OCI-LY3 (cell line): ENCODE measurements at regions not wholly inside any gene's neighbourhood (a gene's known extent, or its start where the extent isn't known, plus 50 kb on each side); places are given as distances from the start of the nearest gene placed in this dataset.

Source experiments
- H2AFZ ChIP-seq: fragments of 200-600, 300-600 bp; shearing (Covaris generic); 2 replicates; pipeline ENCODE4 v1.6.0; 2014; ENCODE audit warnings: antibody characterized with exemption, low read depth, low read length
- H3K27ac ChIP-seq: fragments of 200-600, 300-600 bp; sonication (generic); 2 replicates; pipeline ENCODE4 v1.5.1; 2014; ENCODE audit warnings: mild to moderate bottlenecking, low read length, moderate library complexity, mixed read lengths
- H3K27me3 ChIP-seq: fragments of 200-600, 300-600 bp; sonication (generic); 2 replicates; pipeline ENCODE4 v1.6.1; 2014; ENCODE audit warnings: low read depth, low read length, mixed read lengths
- H3K36me3 ChIP-seq: fragments of 200-600, 300-600 bp; sonication (generic); replicated peaks from 2 replicates; pipeline ENCODE3; 2014; ENCODE audit warnings: low read depth, low read length, mixed read lengths
- H3K4me1 ChIP-seq: fragments of 300-600, 200-600 bp; sonication (generic); 2 replicates; pipeline ENCODE4 v1.6.1; 2014; ENCODE audit warnings: low read length, mixed read lengths
- H3K4me2 ChIP-seq: fragments of 200-600, 300-600 bp; sonication (generic); 2 replicates; pipeline ENCODE4 v1.6.1; 2014; ENCODE audit warnings: low read length, mixed read lengths
- H3K4me3 ChIP-seq: fragments of 300-600, 200-600 bp; sonication (generic); 2 replicates; pipeline ENCODE4 v1.5.1; 2014; ENCODE audit warnings: antibody characterized with exemption, mild to moderate bottlenecking, low read length, moderate library complexity
- H3K79me2 ChIP-seq: fragments of 300-600, 200-600 bp; shearing (Covaris generic); 2 replicates; pipeline ENCODE4 v1.6.1; 2014; ENCODE audit warnings: mild to moderate bottlenecking, low read length, mixed read lengths
- H3K9ac ChIP-seq: fragments of 300-600, 200-600 bp; shearing (Covaris generic); 2 replicates; pipeline ENCODE4 v1.6.0; 2014; ENCODE audit warnings: mild to moderate bottlenecking, low read length, moderate library complexity
- H3K9me3 ChIP-seq: fragments of 200-600, 300-600 bp; shearing (Covaris generic); 2 replicates; pipeline ENCODE4 v1.6.1; 2014; ENCODE audit warnings: low read length, mixed read lengths; ENCODE audit not compliant: insufficient read depth
- H4K20me1 ChIP-seq: fragments of 200-600, 300-600 bp; sonication (generic); 2 replicates; pipeline ENCODE4 v1.6.1; 2016; ENCODE audit warnings: low read length, mixed read lengths; ENCODE audit not compliant: insufficient read depth
- EZH2phosphoT487 ChIP-seq: fragments of 200-600 bp; shearing (Covaris generic); IDR thresholded peaks from 2 replicates; pipeline ENCODE4 v1.6.1; 2018; ENCODE audit warnings: antibody characterized with exemption, mixed run types, low read depth
- TF ChIP-seq, protein P1 (sequence below): fragments of 200-600, 300-600 bp; sonication (generic); IDR thresholded peaks from 2 replicates; pipeline ENCODE4 v1.5.1; 2014; ENCODE audit warnings: antibody characterized with exemption, low read length, low read depth

DNA sequence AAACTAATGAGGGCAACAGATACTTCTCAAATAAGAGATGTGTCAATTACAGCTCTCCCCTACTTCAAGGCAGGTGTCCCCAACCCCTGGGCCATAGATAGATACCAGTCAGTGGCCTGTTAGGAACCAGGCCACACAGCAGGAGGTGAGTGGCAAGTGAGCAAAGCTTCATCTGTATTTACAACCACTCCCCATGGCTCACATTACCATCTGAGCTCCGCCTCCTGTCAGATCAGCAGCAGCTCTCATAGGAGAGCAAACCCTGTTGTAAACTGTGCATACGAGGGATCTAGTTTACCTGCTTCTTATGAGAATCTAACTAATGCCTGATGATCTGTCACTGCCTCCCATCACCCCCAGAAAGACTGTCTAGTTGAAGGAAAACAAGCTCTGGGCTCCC is 422.1 kb downstream of the GJA1 start:
- no peak overlapping the region for H2AFZ ChIP-seq
- H3K36me3 ChIP-seq = no peaks in the 10 kb centered on the region
- H3K9me3 ChIP-seq = no peaks in the 10 kb centered on the region
- H3K4me3 ChIP-seq = no peak overlapping the region
- no peak overlapping the region for H3K9ac ChIP-seq
- no peaks in the 10 kb centered on the region for H3K4me1 ChIP-seq
- H3K27ac ChIP-seq = no peak overlapping the region
- no peaks in the 10 kb centered on the region for H3K27me3 ChIP-seq
- no peaks in the 10 kb centered on the region for H3K79me2 ChIP-seq
- TF ChIP-seq, protein P1, sequence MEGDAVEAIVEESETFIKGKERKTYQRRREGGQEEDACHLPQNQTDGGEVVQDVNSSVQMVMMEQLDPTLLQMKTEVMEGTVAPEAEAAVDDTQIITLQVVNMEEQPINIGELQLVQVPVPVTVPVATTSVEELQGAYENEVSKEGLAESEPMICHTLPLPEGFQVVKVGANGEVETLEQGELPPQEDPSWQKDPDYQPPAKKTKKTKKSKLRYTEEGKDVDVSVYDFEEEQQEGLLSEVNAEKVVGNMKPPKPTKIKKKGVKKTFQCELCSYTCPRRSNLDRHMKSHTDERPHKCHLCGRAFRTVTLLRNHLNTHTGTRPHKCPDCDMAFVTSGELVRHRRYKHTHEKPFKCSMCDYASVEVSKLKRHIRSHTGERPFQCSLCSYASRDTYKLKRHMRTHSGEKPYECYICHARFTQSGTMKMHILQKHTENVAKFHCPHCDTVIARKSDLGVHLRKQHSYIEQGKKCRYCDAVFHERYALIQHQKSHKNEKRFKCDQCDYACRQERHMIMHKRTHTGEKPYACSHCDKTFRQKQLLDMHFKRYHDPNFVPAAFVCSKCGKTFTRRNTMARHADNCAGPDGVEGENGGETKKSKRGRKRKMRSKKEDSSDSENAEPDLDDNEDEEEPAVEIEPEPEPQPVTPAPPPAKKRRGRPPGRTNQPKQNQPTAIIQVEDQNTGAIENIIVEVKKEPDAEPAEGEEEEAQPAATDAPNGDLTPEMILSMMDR = no peak
- TF ChIP-seq EZH2phosphoT487 = no peak
- no peak overlapping the region for H3K4me2 ChIP-seq
- no peaks in the 10 kb centered on the region for H4K20me1 ChIP-seq

DNA sequence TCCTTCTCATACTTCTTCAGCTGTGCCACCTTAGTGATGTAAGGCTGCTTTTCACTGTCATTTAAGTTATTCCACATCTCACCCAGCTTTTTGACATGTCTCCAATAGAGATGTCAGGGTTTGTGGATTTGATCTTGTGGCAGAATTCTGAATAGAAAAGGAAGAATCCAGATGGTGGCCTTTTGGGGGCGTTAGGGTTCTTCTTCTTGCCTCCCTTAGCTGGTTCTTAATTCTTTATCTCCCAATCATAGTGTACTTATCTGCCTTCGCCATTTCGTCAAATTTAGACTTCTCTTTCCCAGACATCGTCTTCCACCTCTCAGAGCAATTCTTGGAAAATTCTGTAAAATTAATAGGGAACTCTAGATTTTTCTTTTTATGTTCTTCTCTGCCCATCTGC is 422.9 kb downstream of the GJA1 start:
- Histone ChIP-seq H4K20me1 (no peaks in the 10 kb centered on the region), H3K9me3 (no peaks in the 10 kb centered on the region), H3K36me3 (no peaks in the 10 kb centered on the region), H3K4me3 (no peak overlapping the region), H3K4me1 (no peaks in the 10 kb centered on the region), H3K4me2 (no peak overlapping the region), H3K9ac (no peak overlapping the region), H3K27me3 (no peaks in the 10 kb centered on the region), H3K79me2 (no peaks in the 10 kb centered on the region), H2AFZ (no peak overlapping the region), H3K27ac (no peak overlapping the region)
- TF ChIP-seq EZH2phosphoT487 = no peak
- TF ChIP-seq, protein P1 = no peak

DNA sequence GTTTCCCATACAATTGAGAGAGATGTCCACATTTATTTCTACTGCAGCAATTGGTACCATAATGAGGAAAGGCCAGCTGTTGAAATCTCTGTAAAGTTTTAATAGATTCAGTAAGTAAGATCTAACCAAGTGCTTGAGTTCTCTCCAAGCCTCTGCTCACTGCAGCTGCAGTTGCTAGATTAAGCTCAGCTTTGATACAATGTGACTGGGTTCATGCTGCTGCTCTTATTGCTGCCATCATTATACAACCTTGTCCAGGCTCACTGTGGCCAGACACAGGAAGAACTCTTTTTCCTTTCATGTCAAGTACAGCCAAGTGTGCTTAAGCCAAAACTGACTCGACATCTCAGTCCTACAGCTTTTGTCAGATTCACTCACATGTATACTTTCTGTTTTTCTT is 423.5 kb downstream of the GJA1 start:
- Histone ChIP-seq H3K79me2 (no peaks in the 10 kb centered on the region), H3K4me2 (no peak overlapping the region), H3K27me3 (no peaks in the 10 kb centered on the region), H3K27ac (no peak overlapping the region), H4K20me1 (no peaks in the 10 kb centered on the region), H3K4me3 (no peak overlapping the region), H3K9me3 (no peaks in the 10 kb centered on the region), H2AFZ (no peak overlapping the region), H3K9ac (no peak overlapping the region), H3K4me1 (no peaks in the 10 kb centered on the region), H3K36me3 (no peaks in the 10 kb centered on the region)
- TF ChIP-seq EZH2phosphoT487 = no peak
- TF ChIP-seq, protein P1 = no peak

DNA sequence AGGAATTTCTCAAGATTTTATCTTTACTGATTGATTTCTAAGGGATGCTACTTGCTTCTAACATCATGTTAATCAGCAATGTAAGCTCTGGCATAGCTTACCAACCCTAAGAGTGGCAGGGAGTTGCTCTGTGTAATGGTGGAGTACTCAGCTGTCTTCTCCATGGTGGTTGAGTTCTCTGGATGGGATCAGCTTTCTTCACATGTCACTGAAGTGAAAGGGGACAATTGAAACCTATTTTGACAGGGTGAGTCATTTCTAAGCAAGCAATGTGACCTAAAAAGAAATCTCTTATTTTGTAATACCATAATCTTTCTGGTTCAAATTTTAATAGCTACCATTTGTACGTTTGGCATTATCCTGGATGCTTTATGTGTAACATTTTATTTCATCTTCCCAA is 430.4 kb downstream of the GJA1 start:
- H3K9me3 ChIP-seq = no peaks in the 10 kb centered on the region
- H3K27ac ChIP-seq = no peak overlapping the region
- no peak overlapping the region for H3K4me2 ChIP-seq
- no peaks in the 10 kb centered on the region for H3K79me2 ChIP-seq
- no peak overlapping the region for H2AFZ ChIP-seq
- no peak overlapping the region for H3K9ac ChIP-seq
- no peaks in the 10 kb centered on the region for H3K36me3 ChIP-seq
- H3K4me1 ChIP-seq = no peaks in the 10 kb centered on the region
- no peaks in the 10 kb centered on the region for H4K20me1 ChIP-seq
- H3K4me3 ChIP-seq = no peak overlapping the region
- TF ChIP-seq, protein P1 = no peak
- no peak for TF ChIP-seq EZH2phosphoT487
- no peaks in the 10 kb centered on the region for H3K27me3 ChIP-seq
